ENCODE measurements at regions not wholly inside any gene's neighbourhood (a gene's known extent, or its start where the extent isn't known, plus 50 kb on each side); places are given as distances from the start of the nearest gene placed in this dataset.

DNA sequence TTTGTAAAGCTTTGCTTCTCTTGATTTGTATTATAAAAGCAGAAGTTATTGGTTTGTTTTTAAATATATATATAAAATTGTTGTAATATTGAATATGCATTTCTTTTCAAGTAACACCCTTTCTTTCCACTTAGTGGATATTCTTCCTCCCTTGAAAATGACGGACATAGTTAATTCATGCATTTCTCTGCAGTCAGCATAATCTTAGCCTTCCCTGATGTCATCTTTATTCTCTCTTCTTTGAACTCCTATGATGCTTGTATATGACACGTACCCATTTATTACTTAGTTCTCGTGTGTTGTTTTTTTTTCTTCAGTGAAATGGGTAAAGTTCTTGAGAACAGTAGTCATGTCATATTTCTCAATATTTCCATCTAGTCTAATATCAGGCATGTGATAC, 191.2 kb downstream of the MDFIC start:
- Histone ChIP-seq H3K4me3 (no peak overlapping the region), H3K79me2 (ENCODE audit: low read depth) (no peaks in the 10 kb centered on the region), H3K9me2 (ENCODE audit: insufficient read depth) (no peaks in the 10 kb centered on the region), H3K27me3 (ENCODE audit: insufficient read depth, low read depth) (no peaks in the 10 kb centered on the region), H4K20me1 (ENCODE audit: insufficient read depth) (no peaks in the 10 kb centered on the region), H3K27ac (no peak overlapping the region), H2AFZ (no peak overlapping the region), H3F3A (ENCODE audit: insufficient read depth, low read depth) (no peaks in the 10 kb centered on the region), H3K9me3 (ENCODE audit: insufficient read depth, low read depth) (no peaks in the 10 kb centered on the region), H3K36me3 (ENCODE audit: low read depth) (no peaks in the 10 kb centered on the region), H3K4me2 (no peak overlapping the region), H3K4me1 (replicated peaks; ENCODE audit: insufficient read depth) (no peaks in the 10 kb centered on the region)
- ChIA-PET CTCF (no interaction called here), POLR2A (ENCODE audit: unreplicated experiment) (interaction anchor here (0.5 kb wide), 1 partner anchor 134 kb away, joined by 11 read pairs; no protein-coding TSS in a partner anchor)
- intact Hi-C loops (cut with micrococcal nuclease; ENCODE audit: unreplicated experiment) = no loop called here
- DNase-seq = no peak
- TF ChIP-seq, protein P1, sequence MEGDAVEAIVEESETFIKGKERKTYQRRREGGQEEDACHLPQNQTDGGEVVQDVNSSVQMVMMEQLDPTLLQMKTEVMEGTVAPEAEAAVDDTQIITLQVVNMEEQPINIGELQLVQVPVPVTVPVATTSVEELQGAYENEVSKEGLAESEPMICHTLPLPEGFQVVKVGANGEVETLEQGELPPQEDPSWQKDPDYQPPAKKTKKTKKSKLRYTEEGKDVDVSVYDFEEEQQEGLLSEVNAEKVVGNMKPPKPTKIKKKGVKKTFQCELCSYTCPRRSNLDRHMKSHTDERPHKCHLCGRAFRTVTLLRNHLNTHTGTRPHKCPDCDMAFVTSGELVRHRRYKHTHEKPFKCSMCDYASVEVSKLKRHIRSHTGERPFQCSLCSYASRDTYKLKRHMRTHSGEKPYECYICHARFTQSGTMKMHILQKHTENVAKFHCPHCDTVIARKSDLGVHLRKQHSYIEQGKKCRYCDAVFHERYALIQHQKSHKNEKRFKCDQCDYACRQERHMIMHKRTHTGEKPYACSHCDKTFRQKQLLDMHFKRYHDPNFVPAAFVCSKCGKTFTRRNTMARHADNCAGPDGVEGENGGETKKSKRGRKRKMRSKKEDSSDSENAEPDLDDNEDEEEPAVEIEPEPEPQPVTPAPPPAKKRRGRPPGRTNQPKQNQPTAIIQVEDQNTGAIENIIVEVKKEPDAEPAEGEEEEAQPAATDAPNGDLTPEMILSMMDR (conservative IDR thresholded peaks at IDR 0.05) = no peak
- no peak for TF ChIP-seq EZH2 (IDR thresholded peaks at IDR 0.05; ENCODE audit: low read depth)
- no TSS peak for BruUV-seq (replicated peaks)

DNA sequence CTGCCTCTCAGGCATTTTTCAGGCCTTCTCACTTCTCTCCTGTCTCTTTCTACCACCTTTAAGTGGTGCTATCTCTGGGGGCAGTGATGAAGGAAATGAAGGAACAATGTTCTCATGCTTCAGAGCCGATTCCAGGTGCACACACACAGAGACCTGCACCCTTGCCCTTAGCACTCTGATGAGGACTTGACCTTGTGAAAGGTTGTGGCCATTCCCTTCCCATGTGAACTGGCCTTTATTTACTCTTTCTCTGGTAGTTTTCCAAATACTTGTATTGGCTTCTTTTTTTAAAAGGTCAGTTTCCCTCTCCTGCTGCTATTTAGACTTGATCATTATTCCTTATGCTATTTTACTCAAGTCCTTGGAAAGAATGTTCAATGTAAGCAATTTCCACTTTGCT, 188.6 kb downstream of the MDFIC start:
- Histone ChIP-seq H3K79me2 (ENCODE audit: low read depth) (no peaks in the 10 kb centered on the region), H4K20me1 (ENCODE audit: insufficient read depth) (no peaks in the 10 kb centered on the region), H3K27me3 (ENCODE audit: insufficient read depth, low read depth) (no peaks in the 10 kb centered on the region), H3K4me3 (no peak overlapping the region), H3K9me2 (ENCODE audit: insufficient read depth) (peaks cover 2% of the 10 kb centered on the region; the same call in 1 of the 2 replicates), H3F3A (ENCODE audit: insufficient read depth, low read depth) (no peaks in the 10 kb centered on the region), H2AFZ (no peak overlapping the region; the same call in 1 of the 2 replicates), H3K9me3 (ENCODE audit: insufficient read depth, low read depth) (no peaks in the 10 kb centered on the region), H3K4me2 (no peak overlapping the region), H3K27ac (no peak overlapping the region), H3K4me1 (replicated peaks; ENCODE audit: insufficient read depth) (no peaks in the 10 kb centered on the region), H3K36me3 (ENCODE audit: low read depth) (no peaks in the 10 kb centered on the region)
- DNase-seq = no peak
- intact Hi-C loops (cut with micrococcal nuclease; ENCODE audit: unreplicated experiment) = no loop called here
- ChIA-PET POLR2A (ENCODE audit: unreplicated experiment) (no interaction called here), CTCF (no interaction called here)
- TF ChIP-seq, protein P1 (conservative IDR thresholded peaks at IDR 0.05) = no peak
- TF ChIP-seq EZH2 (IDR thresholded peaks at IDR 0.05; ENCODE audit: low read depth) = no peak
- BruUV-seq (replicated peaks) = no TSS peak

DNA sequence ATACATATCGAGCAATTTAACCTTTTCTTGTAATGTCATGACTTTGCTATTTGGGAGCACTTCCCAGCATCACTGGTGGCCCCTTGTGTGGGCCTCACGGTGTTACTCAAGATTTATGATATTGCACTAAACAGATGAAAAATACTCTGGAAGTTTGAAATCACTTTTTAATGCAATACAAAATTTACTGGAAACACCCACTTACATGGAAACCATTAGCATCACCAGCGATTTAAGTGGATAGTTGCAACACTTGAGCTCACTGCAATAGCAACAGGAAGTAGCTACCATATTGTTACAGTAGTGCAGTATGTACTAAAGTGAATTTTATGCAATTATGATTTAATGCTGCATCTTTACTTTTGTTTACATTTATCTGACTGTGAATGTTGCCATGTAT, 184.4 kb downstream of the MDFIC start:
- TF ChIP-seq, protein P1 (conservative IDR thresholded peaks at IDR 0.05) = no peak
- H2AFZ ChIP-seq = no peak overlapping the region
- POLR2A ChIA-PET (ENCODE audit: unreplicated experiment) = no interaction called here
- CTCF ChIA-PET = no interaction called here
- H3K9me2 ChIP-seq (ENCODE audit: insufficient read depth) = peaks cover 8% of the 10 kb centered on the region; the same call in 1 of the 2 replicates
- H3F3A ChIP-seq (ENCODE audit: insufficient read depth, low read depth) = no peaks in the 10 kb centered on the region
- no peaks in the 10 kb centered on the region for H3K79me2 ChIP-seq (ENCODE audit: low read depth)
- no peaks in the 10 kb centered on the region for H3K27me3 ChIP-seq (ENCODE audit: insufficient read depth, low read depth)
- no peaks in the 10 kb centered on the region for H3K4me1 ChIP-seq (replicated peaks; ENCODE audit: insufficient read depth)
- no peaks in the 10 kb centered on the region for H3K36me3 ChIP-seq (ENCODE audit: low read depth)
- DNase-seq = no peak
- BruUV-seq (replicated peaks) = no TSS peak
- intact Hi-C loops (cut with micrococcal nuclease; ENCODE audit: unreplicated experiment) = no loop called here
- no peak overlapping the region for H3K4me3 ChIP-seq
- H4K20me1 ChIP-seq (ENCODE audit: insufficient read depth) = no peaks in the 10 kb centered on the region
- H3K27ac ChIP-seq = no peak overlapping the region
- H3K4me2 ChIP-seq = no peak overlapping the region
- H3K9me3 ChIP-seq (ENCODE audit: insufficient read depth, low read depth) = no peaks in the 10 kb centered on the region; the same call in 1 of the 2 replicates

Measured in PC-9 (cell line).